ENCODE measurements at regions not wholly inside any gene's neighbourhood (a gene's known extent, or its start where the extent isn't known, plus 50 kb on each side); places are given as distances from the start of the nearest gene placed in this dataset.
A peak's percentile ranks its signal among the peaks of the same experiment; 100 is the strongest.

GRCh38 chr6:169906688-169907418 lies 155.4 kb downstream of the ERMARD start:
- DNase-seq (ENCODE audit: low spot score) (no peak), ATAC-seq (no peak)

- DNase-seq (ENCODE audit: low spot score) (no peak), ATAC-seq (peak; percentile 8)
These were observed 154.7 kb downstream of the ERMARD start for GRCh38 chr6:169906004-169906687.

- peak; percentile 88 for DNase-seq (ENCODE audit: low spot score)
- ATAC-seq, result peak; percentile 83
These were observed 153.8 kb downstream of the ERMARD start for GRCh38 chr6:169905041-169905807.

GRCh38 chr6:169904051-169904922 lies 152.9 kb downstream of the ERMARD start:
- peak; percentile 85 for DNase-seq (ENCODE audit: low spot score)
- ATAC-seq, result peak; percentile 64

- ATAC-seq (no peak), DNase-seq (ENCODE audit: low spot score) (no peak)
These were observed 151.7 kb downstream of the ERMARD start for GRCh38 chr6:169903122-169903521.

- ATAC-seq (no peak), DNase-seq (ENCODE audit: low spot score) (no peak)
These were observed 151.2 kb downstream of the ERMARD start for GRCh38 chr6:169902604-169903003.

GRCh38 chr6:169902070-169902469 lies 150.6 kb downstream of the ERMARD start:
- no peak for ATAC-seq
- DNase-seq (ENCODE audit: low spot score), result no peak

GRCh38 chr6:169899481-169900145 lies 148.2 kb downstream of the ERMARD start:
- ATAC-seq (no peak), DNase-seq (ENCODE audit: low spot score) (no peak)

- ATAC-seq, result peak; percentile 45
- DNase-seq (ENCODE audit: low spot score), result no peak
These were observed 147.5 kb downstream of the ERMARD start for GRCh38 chr6:169898788-169899480.

- DNase-seq (ENCODE audit: low spot score) (no peak), ATAC-seq (no peak)
These were observed 146.4 kb downstream of the ERMARD start for GRCh38 chr6:169897601-169898358.

- DNase-seq (ENCODE audit: low spot score), result no peak
- ATAC-seq, result no peak
These were observed 145.5 kb downstream of the ERMARD start for GRCh38 chr6:169896826-169897456.

- ATAC-seq (no peak), DNase-seq (ENCODE audit: low spot score) (no peak)
These were observed 144.7 kb downstream of the ERMARD start for GRCh38 chr6:169895926-169896761.

- ATAC-seq (no peak), DNase-seq (ENCODE audit: low spot score) (no peak)
These were observed 143.8 kb downstream of the ERMARD start for GRCh38 chr6:169895000-169895759.

GRCh38 chr6:169894377-169894960 lies 143.0 kb downstream of the ERMARD start:
- DNase-seq (ENCODE audit: low spot score) (no peak), ATAC-seq (no peak)

GRCh38 chr6:169893624-169894023 lies 142.2 kb downstream of the ERMARD start:
- no peak for DNase-seq (ENCODE audit: low spot score)
- no peak for ATAC-seq

- ATAC-seq (no peak), DNase-seq (ENCODE audit: low spot score) (no peak)
These were observed 140.4 kb downstream of the ERMARD start for GRCh38 chr6:169891846-169892245.
